Brain microvascular endothelial cell (primary cell): ENCODE measurements at regions not wholly inside any gene's neighbourhood (a gene's known extent, or its start where the extent isn't known, plus 50 kb on each side); places are given as distances from the start of the nearest gene placed in this dataset.
"Not testable (repeated sequence)": the region's sequence is repeated elsewhere in the genome, so short reads cannot be mapped to it uniquely, and the experiment has no call there.

Experiments used
- DNase-seq: peaks from one replicate; pipeline ENCODE4 v3.0.0-alpha.2; 2020
- H3K27ac ChIP-seq: fragments of 250-450 bp; sonication (Bioruptor Pico); 2 replicates; pipeline ENCODE4 v1.5.1; 2020; ENCODE audit warnings: mild to moderate bottlenecking, moderate library complexity
- H3K27me3 ChIP-seq: fragments of 250-450 bp; sonication (Bioruptor Pico); replicated peaks from 2 replicates; pipeline ENCODE4 v1.5.1; 2020; ENCODE audit warnings: mild to moderate bottlenecking
- H3K36me3 ChIP-seq: fragments of 250-450 bp; sonication (Bioruptor Pico); replicated peaks from 2 replicates; pipeline ENCODE4 v1.5.1; 2020; ENCODE audit warnings: mild to moderate bottlenecking
- H3K4me3 ChIP-seq: 2 replicates; pipeline ENCODE4 v1.5.1; 2011; ENCODE audit warnings: low read depth, mild to moderate bottlenecking, control low read depth, low read length, moderate library complexity
- CTCF ChIP-seq: IDR thresholded peaks from 2 replicates; pipeline ENCODE4 v1.5.1; 2011; ENCODE audit warnings: low read depth, mild to moderate bottlenecking, moderate library complexity, low read length, control low read depth, inconsistent platforms; ENCODE audit errors: missing control alignments
- in situ Hi-C: cut with HindIII; loops from 2 replicates; pipeline ENCODE4 v1.10.0; 2017; ENCODE audit warnings: low sequenced_read_pairs, low pct_ligation_motif_present

- Histone ChIP-seq H3K36me3 (no peaks in the 10 kb centered on the region), H3K27ac (no peak overlapping the region), H3K4me3 (no peak overlapping the region), H3K27me3 (no peaks in the 10 kb centered on the region)
- in situ Hi-C loops, result no loop called here
- DNase-seq, result peak; percentile 46
- TF ChIP-seq CTCF, result peak; percentile 43
Measured at GRCh38 chr3:191136347-191136746, 62.7 kb upstream of the OSTN start.

GRCh38 chr3:191135175-191135574 lies 63.9 kb upstream of the OSTN start:
- H3K27ac ChIP-seq, result no peak overlapping the region
- no peak for TF ChIP-seq CTCF
- no peak for DNase-seq
- H3K36me3 ChIP-seq, result no peaks in the 10 kb centered on the region
- in situ Hi-C loops, result no loop called here
- no peaks in the 10 kb centered on the region for H3K27me3 ChIP-seq
- H3K4me3 ChIP-seq, result no peak overlapping the region

- in situ Hi-C loops, result no loop called here
- Histone ChIP-seq H3K27me3 (no peaks in the 10 kb centered on the region), H3K36me3 (no peaks in the 10 kb centered on the region), H3K4me3 (no peak overlapping the region), H3K27ac (no peak overlapping the region)
- TF ChIP-seq CTCF, result no peak
- DNase-seq, result no peak
Measured at GRCh38 chr3:191133359-191133758, 65.7 kb upstream of the OSTN start.

- DNase-seq, result no peak
- no peak for TF ChIP-seq CTCF
- Histone ChIP-seq H3K27me3 (no peaks in the 10 kb centered on the region), H3K27ac (no peak overlapping the region), H3K4me3 (no peak overlapping the region), H3K36me3 (no peaks in the 10 kb centered on the region)
- in situ Hi-C loops, result no loop called here
Measured at GRCh38 chr3:191131305-191131704, 67.7 kb upstream of the OSTN start.

GRCh38 chr3:191124891-191125290 lies 74.2 kb upstream of the OSTN start:
- H3K4me3 ChIP-seq, H3K36me3 ChIP-seq, DNase-seq, H3K27me3 ChIP-seq, H3K27ac ChIP-seq, in situ Hi-C loops: not testable (repeated sequence)

- in situ Hi-C loops, result no loop called here
- H3K27me3 ChIP-seq, result no peaks in the 10 kb centered on the region
- no peaks in the 10 kb centered on the region for H3K36me3 ChIP-seq
- no peak for TF ChIP-seq CTCF
- no peak for DNase-seq
- no peak overlapping the region for H3K27ac ChIP-seq
- H3K4me3 ChIP-seq, result no peak overlapping the region
Measured at GRCh38 chr3:191123946-191124345, 75.1 kb upstream of the OSTN start.

- no peaks in the 10 kb centered on the region for H3K36me3 ChIP-seq
- no peak for DNase-seq
- H3K27me3 ChIP-seq, result no peaks in the 10 kb centered on the region
- TF ChIP-seq CTCF, result no peak
- no peak overlapping the region for H3K4me3 ChIP-seq
- no peak overlapping the region for H3K27ac ChIP-seq
- in situ Hi-C loops, result no loop called here
Measured at GRCh38 chr3:191123231-191123630, 75.8 kb upstream of the OSTN start.
